ENCODE measurements at regions not wholly inside any gene's neighbourhood (a gene's known extent, or its start where the extent isn't known, plus 50 kb on each side); places are given as distances from the start of the nearest gene placed in this dataset.

GRCh38 chr15:62886431-62887071 is 156.0 kb upstream of the TPM1 start:
- DNase-seq (ENCODE audit: low read depth in 2 of 2) = no peak

GRCh38 chr15:62887113-62887570 is 155.4 kb upstream of the TPM1 start:
- no peak for DNase-seq (ENCODE audit: low read depth in 2 of 2)

DNA sequence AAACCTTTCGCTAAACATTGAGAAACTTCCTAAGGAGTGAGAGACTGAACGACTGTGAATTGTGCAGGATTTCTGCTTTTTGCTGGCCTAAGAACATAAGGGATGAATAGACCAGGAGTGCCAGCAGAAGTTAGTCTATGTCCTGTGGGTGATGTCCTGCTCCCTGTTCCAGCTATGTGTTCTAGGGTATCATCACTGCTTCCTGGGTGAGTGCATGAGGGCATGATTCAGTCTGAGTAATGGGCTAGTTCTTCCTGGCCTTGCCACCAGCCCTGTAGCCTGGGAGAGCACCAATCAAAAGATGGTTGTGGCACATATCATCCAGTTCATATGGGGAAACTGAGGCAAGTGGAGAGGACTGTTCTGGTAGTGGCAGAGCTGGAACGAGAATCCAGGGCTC is 153.9 kb upstream of the TPM1 start:
- DNase-seq (ENCODE audit: low read depth in 2 of 2) = no peak

GRCh38 chr15:62889141-62889661 is 153.3 kb upstream of the TPM1 start:
- no peak for DNase-seq (ENCODE audit: low read depth in 2 of 2)

GRCh38 chr15:62889734-62890505 is 152.6 kb upstream of the TPM1 start:
- DNase-seq (ENCODE audit: low read depth in 2 of 2) = no peak

DNA sequence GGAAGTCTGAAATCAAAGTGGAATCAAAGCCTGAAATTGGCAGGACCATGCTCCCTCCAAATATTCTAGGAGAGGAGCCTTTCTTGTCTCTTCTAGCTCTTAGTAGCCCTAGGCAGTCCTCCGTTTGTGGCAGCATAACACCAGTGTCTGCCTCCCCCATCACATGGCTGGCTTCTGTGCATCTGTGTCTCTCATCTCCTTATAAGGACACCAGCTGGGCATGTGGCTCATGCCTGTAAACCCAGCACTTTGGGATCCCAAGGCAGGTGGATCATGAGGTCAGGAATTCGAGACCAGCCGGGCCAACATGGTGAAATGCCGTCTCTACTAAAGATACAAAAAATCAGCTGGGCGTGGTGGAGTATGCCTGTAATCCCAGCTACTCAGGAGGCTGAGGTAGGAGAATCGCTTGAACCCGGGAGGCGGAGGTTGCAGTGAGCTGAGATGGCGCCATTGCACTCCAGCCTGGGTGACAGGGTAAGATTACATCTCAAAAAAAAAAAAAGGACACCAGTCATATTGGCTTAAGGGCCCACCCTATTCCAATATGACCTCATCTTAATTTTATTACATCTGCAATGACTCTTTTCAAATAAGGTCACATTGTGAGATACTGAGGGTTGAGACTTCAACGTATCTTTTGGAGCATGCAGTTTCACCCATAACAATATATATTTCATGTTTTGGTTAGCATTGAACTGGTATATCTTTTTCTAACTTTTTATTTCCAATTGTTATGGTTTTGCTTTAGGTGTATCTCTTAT is 148.0 kb upstream of the TPM1 start:
- no peak for DNase-seq (ENCODE audit: low read depth in 2 of 2)

GRCh38 chr15:62895139-62895866 is 147.2 kb upstream of the TPM1 start:
- DNase-seq (ENCODE audit: low read depth in 2 of 2) = no peak

- DNase-seq (ENCODE audit: low read depth in 2 of 2) = no peak
Measured at GRCh38 chr15:62895905-62896316, 146.6 kb upstream of the TPM1 start.

DNA sequence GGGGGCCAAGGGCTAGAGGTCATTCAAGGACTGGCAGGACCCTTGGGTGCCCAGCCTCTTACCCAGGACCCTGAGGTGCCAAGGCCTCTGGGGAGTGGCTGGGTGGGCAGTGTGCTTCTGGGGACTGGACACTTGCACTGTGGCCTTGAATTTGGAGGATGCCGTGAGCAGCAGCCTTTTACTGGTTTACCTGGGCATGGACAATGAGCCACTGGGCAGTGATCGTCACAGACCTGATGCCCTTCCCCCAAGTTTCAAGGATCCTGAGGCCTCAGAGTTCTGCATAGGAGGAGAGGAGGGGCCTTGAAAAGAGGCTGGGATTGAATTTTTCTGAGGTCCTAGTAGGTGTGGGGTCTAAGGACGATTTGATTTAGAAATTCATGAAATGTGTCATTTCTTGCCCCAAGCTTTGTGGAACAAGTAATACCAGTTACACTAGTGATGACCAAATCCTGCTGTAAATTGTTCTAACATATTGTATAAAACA is 146.1 kb upstream of the TPM1 start:
- no peak for DNase-seq (ENCODE audit: low read depth in 2 of 2)

- DNase-seq (ENCODE audit: low read depth in 2 of 2) = no peak
Measured at GRCh38 chr15:62896969-62897486, 145.5 kb upstream of the TPM1 start.

DNA sequence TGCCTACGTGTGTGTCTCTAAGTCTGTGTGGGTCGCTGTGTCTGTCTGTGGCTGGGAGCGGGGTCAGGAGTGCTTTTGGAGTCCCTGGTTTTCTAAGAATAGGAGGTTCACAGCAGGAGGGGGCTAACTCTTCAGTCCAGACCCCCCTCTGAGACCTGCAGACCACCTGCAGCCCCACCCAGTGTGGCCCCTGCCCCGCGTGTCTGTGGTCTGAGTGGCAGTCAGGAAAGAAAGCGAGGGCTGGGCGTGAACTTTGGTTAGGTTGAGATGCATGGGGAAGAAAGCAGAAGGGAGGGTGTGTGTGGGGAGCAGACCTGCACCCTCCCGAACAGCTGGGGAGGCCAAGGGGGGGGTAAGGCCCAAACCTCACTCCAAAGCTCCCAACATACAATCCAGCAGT is 144.9 kb upstream of the TPM1 start:
- DNase-seq (ENCODE audit: low read depth in 2 of 2) = no peak

- DNase-seq (ENCODE audit: low read depth in 2 of 2) = no peak
Measured at GRCh38 chr15:62899090-62899493, 143.5 kb upstream of the TPM1 start.

- DNase-seq (ENCODE audit: low read depth in 2 of 2) = no peak
Measured at GRCh38 chr15:62900071-62900802, 142.3 kb upstream of the TPM1 start.

DNA sequence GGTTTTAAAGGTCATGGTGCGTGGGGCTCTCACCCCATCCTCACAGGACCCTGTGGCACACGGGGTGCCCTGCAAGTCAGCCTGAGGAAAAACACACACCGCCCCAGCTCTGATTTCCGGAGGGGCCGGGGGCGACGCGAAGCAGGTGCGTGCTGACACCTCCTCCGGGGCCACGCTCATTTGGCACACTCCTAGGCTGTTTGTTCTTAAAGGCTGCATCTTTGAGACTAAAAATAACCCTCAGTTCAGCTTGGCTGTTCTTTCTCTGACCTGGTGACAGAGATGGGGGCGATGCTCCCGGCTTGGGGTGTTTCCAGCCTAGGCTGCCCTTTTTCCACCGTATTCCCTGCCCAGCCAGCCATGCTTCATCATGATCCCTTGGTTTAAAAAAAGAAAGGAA is 141.5 kb upstream of the TPM1 start:
- no peak for DNase-seq (ENCODE audit: low read depth in 2 of 2)

DNA sequence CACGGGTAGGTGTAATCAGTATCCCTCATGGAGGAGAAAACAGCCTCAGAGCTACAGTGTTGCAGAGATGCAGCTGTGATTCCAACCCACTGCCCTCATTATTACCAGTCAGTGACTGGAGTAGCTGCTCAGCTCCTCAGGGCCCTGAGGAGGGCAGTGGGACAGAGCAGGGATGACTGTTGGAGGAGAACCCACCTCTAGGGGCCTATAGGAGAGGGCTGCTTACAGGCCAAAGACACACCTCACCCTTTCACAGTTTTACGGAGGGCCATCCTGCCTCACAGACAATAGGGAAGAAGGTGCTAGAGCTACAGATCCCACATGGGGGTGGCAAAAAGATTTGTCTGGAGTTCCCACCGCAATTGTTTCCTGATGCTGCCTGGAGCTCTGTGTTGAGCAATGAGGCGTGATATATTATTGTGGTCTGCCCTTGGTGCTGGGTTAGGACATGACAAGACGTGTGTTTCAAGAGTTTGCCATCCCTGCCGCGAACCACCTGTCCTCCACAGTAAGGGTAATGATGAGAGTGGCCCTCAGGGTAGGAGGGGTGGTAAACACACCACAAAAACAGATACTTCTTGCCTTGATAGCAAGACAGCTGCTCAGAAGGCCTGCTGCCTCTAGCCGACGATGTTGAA is 140.5 kb upstream of the TPM1 start:
- DNase-seq (ENCODE audit: low read depth in 2 of 2) = no peak

GRCh38 chr15:62902821-62903220 is 139.7 kb upstream of the TPM1 start:
- DNase-seq (ENCODE audit: low read depth in 2 of 2) = no peak

DNA sequence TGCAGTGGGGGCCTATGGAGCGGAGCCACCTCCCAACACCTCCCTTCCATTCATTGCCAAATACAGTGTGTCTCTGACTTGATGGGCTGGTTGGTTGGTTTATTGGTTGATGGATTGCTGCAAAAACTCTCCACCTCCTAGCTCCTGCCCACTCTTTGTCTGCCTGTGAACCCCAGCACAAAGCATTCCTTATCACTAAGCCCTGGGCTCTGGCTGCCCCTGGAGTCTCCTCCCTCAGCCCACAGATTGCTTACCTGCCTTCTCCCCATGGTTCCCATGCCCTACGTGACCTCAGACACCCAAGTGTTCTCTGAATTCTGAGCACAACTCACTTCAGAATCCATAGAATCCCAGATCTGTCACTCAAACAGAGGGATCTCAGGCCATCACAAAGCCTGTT is 139.1 kb upstream of the TPM1 start:
- no peak for DNase-seq (ENCODE audit: low read depth in 2 of 2)

DNA sequence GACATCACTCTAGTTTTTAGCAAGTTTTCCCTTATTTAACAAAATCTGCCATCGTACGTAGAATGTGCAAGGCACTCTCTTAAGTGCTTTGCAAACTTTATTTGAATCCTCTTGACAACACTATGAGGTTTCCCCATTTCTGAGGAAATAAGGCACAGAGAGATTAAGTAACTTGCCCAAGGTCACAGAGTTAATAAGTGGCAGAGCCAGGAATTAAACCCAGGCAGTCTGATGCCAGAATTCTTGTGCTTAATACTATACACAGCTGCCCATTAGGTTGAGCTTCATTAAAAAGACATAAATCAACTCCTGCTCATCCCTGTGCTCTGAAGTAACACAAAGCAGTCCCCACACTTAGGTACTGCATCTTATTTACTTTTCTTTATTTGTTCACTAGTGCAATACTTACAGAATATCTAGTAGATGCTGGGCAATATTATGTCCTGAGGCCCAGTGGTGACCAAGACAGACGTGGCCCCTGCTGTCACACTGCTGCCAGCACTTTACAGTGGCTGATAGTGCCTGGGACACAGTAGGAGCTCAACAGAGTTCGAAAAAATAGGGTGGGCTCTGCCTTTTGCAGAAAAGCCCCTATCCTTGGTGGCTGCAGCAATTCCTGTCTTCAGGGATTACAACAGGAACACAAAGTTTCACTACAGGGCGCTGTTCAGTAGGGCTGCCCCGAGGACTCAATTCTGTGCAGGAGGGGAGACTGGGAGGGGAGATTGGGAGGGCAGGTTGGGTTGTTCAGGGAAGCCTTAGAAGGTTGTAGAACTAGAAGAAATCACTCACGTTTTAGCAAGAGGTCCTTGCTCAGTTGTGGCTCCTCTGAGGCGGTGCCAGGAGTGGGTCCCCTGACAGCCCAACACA is 138.3 kb upstream of the TPM1 start:
- DNase-seq (ENCODE audit: low read depth in 2 of 2) = no peak

GRCh38 chr15:62906627-62907026 is 135.9 kb upstream of the TPM1 start:
- no peak for DNase-seq (ENCODE audit: low read depth in 2 of 2)
